KMS-11 (cell line): ENCODE measurements at regions not wholly inside any gene's neighbourhood (a gene's known extent, or its start where the extent isn't known, plus 50 kb on each side); places are given as distances from the start of the nearest gene placed in this dataset.
"Not testable (repeated sequence)": the region's sequence is repeated elsewhere in the genome, so short reads cannot be mapped to it uniquely, and the experiment has no call there.

Source experiments
- H2AFZ ChIP-seq: fragments of 200-600 bp; sonication (generic); 2 replicates; pipeline ENCODE4 v1.6.1; 2016; ENCODE audit warnings: antibody characterized with exemption, mixed run types, low read depth
- H3K27ac ChIP-seq: fragments of 200-600 bp; sonication (generic); 2 replicates; pipeline ENCODE4 v1.6.1; 2016; ENCODE audit warnings: mild to moderate bottlenecking, mixed run types
- H3K27me3 ChIP-seq: fragments of 200-600 bp; sonication (generic); 2 replicates; pipeline ENCODE4 v1.6.1; 2017; ENCODE audit warnings: mild to moderate bottlenecking, low read depth, mixed run types, moderate library complexity; ENCODE audit not compliant: insufficient read depth
- H3K36me3 ChIP-seq: fragments of 200-600 bp; sonication (generic); 2 replicates; pipeline ENCODE4 v1.6.1; 2017; ENCODE audit warnings: mild to moderate bottlenecking, mixed run types; ENCODE audit not compliant: insufficient read depth
- H3K4me1 ChIP-seq: fragments of 200-600 bp; sonication (generic); 2 replicates; pipeline ENCODE4 v1.6.1; 2016; ENCODE audit warnings: mild to moderate bottlenecking, low read depth, mixed run types; ENCODE audit not compliant: poor library complexity, severe bottlenecking
- H3K4me2 ChIP-seq: fragments of 200-600 bp; sonication (generic); 2 replicates; pipeline ENCODE4 v1.7.0; 2016; ENCODE audit warnings: mild to moderate bottlenecking, mixed run types
- H3K4me3 ChIP-seq: fragments of 200-600 bp; sonication (generic); IDR thresholded peaks from 2 replicates; pipeline ENCODE4 v1.6.1; 2017; ENCODE audit warnings: low read depth, low read length, mixed read lengths; ENCODE audit not compliant: insufficient read depth
- H3K79me2 ChIP-seq: fragments of 200-600 bp; sonication (generic); 2 replicates; pipeline ENCODE4 v1.6.1; 2016; ENCODE audit warnings: low read depth, mixed run types; ENCODE audit not compliant: insufficient read depth
- H3K9ac ChIP-seq: fragments of 200-600 bp; sonication (generic); 2 replicates; pipeline ENCODE4 v1.6.1; 2016; ENCODE audit warnings: mild to moderate bottlenecking, mixed run types
- H4K20me1 ChIP-seq: fragments of 200-600 bp; sonication (generic); 2 replicates; pipeline ENCODE4 v1.6.1; 2016; ENCODE audit warnings: mild to moderate bottlenecking, mixed run types; ENCODE audit not compliant: insufficient read depth
- CTCF ChIP-seq: fragments of 200-600 bp; sonication (generic); conservative IDR thresholded peaks from 2 replicates; pipeline ENCODE4 v1.6.1; 2017; ENCODE audit warnings: low read depth, mild to moderate bottlenecking, antibody characterized with exemption, low read length, moderate library complexity, mixed read lengths

GRCh38 chr1:101448018-101448417 lies 211.2 kb downstream of the S1PR1 start:
- H2AFZ ChIP-seq, result no peak overlapping the region
- H3K4me1 ChIP-seq, result no peaks in the 10 kb centered on the region
- no peaks in the 10 kb centered on the region for H3K79me2 ChIP-seq
- H3K4me2 ChIP-seq, result no peak overlapping the region
- H3K27me3 ChIP-seq, result no peaks in the 10 kb centered on the region
- no peaks in the 10 kb centered on the region for H3K36me3 ChIP-seq
- no peak overlapping the region for H3K9ac ChIP-seq
- TF ChIP-seq CTCF, result no peak
- H4K20me1 ChIP-seq, result no peaks in the 10 kb centered on the region
- no peak overlapping the region for H3K27ac ChIP-seq
- H3K4me3 ChIP-seq, result no peak overlapping the region

- not testable (repeated sequence) for H2AFZ ChIP-seq, H3K4me1 ChIP-seq, H3K4me2 ChIP-seq, H3K36me3 ChIP-seq, H3K79me2 ChIP-seq, H3K9ac ChIP-seq, H4K20me1 ChIP-seq, H3K27me3 ChIP-seq, H3K4me3 ChIP-seq, H3K27ac ChIP-seq
These were observed 213.9 kb downstream of the S1PR1 start for GRCh38 chr1:101450691-101451090.

GRCh38 chr1:101451888-101452287 lies 215.1 kb downstream of the S1PR1 start:
- Histone ChIP-seq H3K4me3 (no peak overlapping the region), H2AFZ (no peak overlapping the region), H3K9ac (no peak overlapping the region), H4K20me1 (no peaks in the 10 kb centered on the region), H3K36me3 (no peaks in the 10 kb centered on the region), H3K79me2 (no peaks in the 10 kb centered on the region), H3K27me3 (no peaks in the 10 kb centered on the region), H3K4me2 (no peak overlapping the region), H3K27ac (no peak overlapping the region), H3K4me1 (no peaks in the 10 kb centered on the region)
- no peak for TF ChIP-seq CTCF

GRCh38 chr1:101452825-101453224 lies 216.0 kb downstream of the S1PR1 start:
- Histone ChIP-seq H3K4me3 (no peak overlapping the region), H3K79me2 (no peaks in the 10 kb centered on the region), H2AFZ (no peak overlapping the region), H3K4me2 (no peak overlapping the region), H4K20me1 (no peaks in the 10 kb centered on the region), H3K9ac (no peak overlapping the region), H3K4me1 (no peaks in the 10 kb centered on the region), H3K36me3 (no peaks in the 10 kb centered on the region), H3K27me3 (no peaks in the 10 kb centered on the region), H3K27ac (no peak overlapping the region)
- TF ChIP-seq CTCF, result no peak

GRCh38 chr1:101453844-101454243 lies 217.0 kb downstream of the S1PR1 start:
- H2AFZ ChIP-seq, result no peak overlapping the region
- H3K27ac ChIP-seq, result no peak overlapping the region
- no peaks in the 10 kb centered on the region for H3K27me3 ChIP-seq
- H3K79me2 ChIP-seq, result no peaks in the 10 kb centered on the region
- no peak for TF ChIP-seq CTCF
- no peak overlapping the region for H3K9ac ChIP-seq
- H3K4me3 ChIP-seq, result no peak overlapping the region
- no peaks in the 10 kb centered on the region for H3K36me3 ChIP-seq
- H4K20me1 ChIP-seq, result no peaks in the 10 kb centered on the region
- no peak overlapping the region for H3K4me2 ChIP-seq
- no peaks in the 10 kb centered on the region for H3K4me1 ChIP-seq
